ENCODE measurements at regions not wholly inside any gene's neighbourhood (a gene's known extent, or its start where the extent isn't known, plus 50 kb on each side); places are given as distances from the start of the nearest gene placed in this dataset.
"Not testable (repeated sequence)": the region's sequence is repeated elsewhere in the genome, so short reads cannot be mapped to it uniquely, and the experiment has no call there.

- Mint-ChIP-seq H3K36me3 (no peaks in the 10 kb centered on the region), H3K27ac (no peak overlapping the region), H3K27me3 (ENCODE audit: low read depth in 3 of 3) (peaks cover 2 to 7% (median 3%) of the 10 kb centered on the region in 3 donors), H3K9me3 (peaks cover 0 to 8% (median 4%) of the 10 kb centered on the region in 6 donors), H3K4me3 (no peak overlapping the region), H3K4me1 (no peaks in the 10 kb centered on the region)
- no peak for DNase-seq
Observed at GRCh38 chr3:139185527-139185926, 140.8 kb upstream of the PRR23C start.

- Mint-ChIP-seq H3K36me3 (no peaks in the 10 kb centered on the region), H3K27ac (no peak overlapping the region)
- no peak for DNase-seq
Observed at GRCh38 chr3:139187154-139187553, 142.5 kb upstream of the PRR23C start.

GRCh38 chr3:139187648-139188047, 143.0 kb upstream of the PRR23C start:
- no peak for DNase-seq
- no peaks in the 10 kb centered on the region for H3K9me3 Mint-ChIP-seq
- H3K4me3 Mint-ChIP-seq: no peak overlapping the region
- H3K36me3 Mint-ChIP-seq: no peaks in the 10 kb centered on the region
- H3K4me1 Mint-ChIP-seq: no peaks in the 10 kb centered on the region
- no peak overlapping the region for H3K27ac Mint-ChIP-seq
- H3K27me3 Mint-ChIP-seq (ENCODE audit: low read depth in 3 of 3): peaks cover 1 to 7% (median 2%) of the 10 kb centered on the region in 3 donors

More at GRCh38 chr3:139187154-139187553, 142.5 kb upstream of the PRR23C start:
- no peak overlapping the region for H3K4me3 Mint-ChIP-seq
- peaks cover 2 to 7% (median 2%) of the 10 kb centered on the region in 3 donors for H3K27me3 Mint-ChIP-seq (ENCODE audit: low read depth in 3 of 3)
- no peaks in the 10 kb centered on the region for H3K9me3 Mint-ChIP-seq
- no peaks in the 10 kb centered on the region for H3K4me1 Mint-ChIP-seq

GRCh38 chr3:139189943-139190342, 145.3 kb upstream of the PRR23C start:
- Mint-ChIP-seq H3K9me3 (peaks cover 0 to 2% (median 0%) of the 10 kb centered on the region in 6 donors), H3K27ac (no peak overlapping the region), H3K27me3 (ENCODE audit: low read depth in 3 of 3) (peaks cover 0 to 4% (median 0%) of the 10 kb centered on the region in 3 donors), H3K4me1 (no peaks in the 10 kb centered on the region), H3K36me3 (no peaks in the 10 kb centered on the region), H3K4me3 (no peak overlapping the region)
- no peak for DNase-seq

GRCh38 chr3:139194421-139194820, 149.4 kb upstream of the MRPS22 start:
- H3K36me3 Mint-ChIP-seq; H3K27ac Mint-ChIP-seq; H3K4me1 Mint-ChIP-seq; H3K4me3 Mint-ChIP-seq; H3K9me3 Mint-ChIP-seq; DNase-seq; H3K27me3 Mint-ChIP-seq (ENCODE audit: low read depth in 3 of 3): not testable (repeated sequence)

GRCh38 chr3:139196146-139196545, 147.7 kb upstream of the MRPS22 start:
- H3K4me1 Mint-ChIP-seq; DNase-seq; H3K36me3 Mint-ChIP-seq; H3K4me3 Mint-ChIP-seq; H3K9me3 Mint-ChIP-seq; H3K27me3 Mint-ChIP-seq (ENCODE audit: low read depth in 3 of 3); H3K27ac Mint-ChIP-seq: not testable (repeated sequence)

- no peaks in the 10 kb centered on the region for H3K4me1 Mint-ChIP-seq
- peaks cover 2 to 4% (median 4%) of the 10 kb centered on the region in 3 donors for H3K27me3 Mint-ChIP-seq (ENCODE audit: low read depth in 3 of 3)
- no peaks in the 10 kb centered on the region for H3K36me3 Mint-ChIP-seq
- DNase-seq: no peak
- H3K27ac Mint-ChIP-seq: no peak overlapping the region
- no peak overlapping the region for H3K4me3 Mint-ChIP-seq
- H3K9me3 Mint-ChIP-seq: peaks cover 0 to 7% (median 5%) of the 10 kb centered on the region in 6 donors
Observed at GRCh38 chr3:139197251-139197650, 146.6 kb upstream of the MRPS22 start.

GRCh38 chr3:139198186-139198585, 145.6 kb upstream of the MRPS22 start:
- Mint-ChIP-seq H3K4me3 (no peak overlapping the region), H3K4me1 (no peaks in the 10 kb centered on the region), H3K27me3 (ENCODE audit: low read depth in 3 of 3) (peaks cover 2 to 4% (median 4%) of the 10 kb centered on the region in 3 donors), H3K9me3 (peaks cover 0 to 7% (median 6%) of the 10 kb centered on the region in 6 donors), H3K27ac (no peak overlapping the region), H3K36me3 (no peaks in the 10 kb centered on the region)
- no peak for DNase-seq

- no peak for DNase-seq
- no peak overlapping the region for H3K4me3 Mint-ChIP-seq
- peaks cover 2 to 4% (median 4%) of the 10 kb centered on the region in 3 donors for H3K27me3 Mint-ChIP-seq (ENCODE audit: low read depth in 3 of 3)
- H3K27ac Mint-ChIP-seq: no peak overlapping the region
- no peaks in the 10 kb centered on the region for H3K4me1 Mint-ChIP-seq
- peaks cover 0 to 7% (median 6%) of the 10 kb centered on the region in 6 donors for H3K9me3 Mint-ChIP-seq
- no peaks in the 10 kb centered on the region for H3K36me3 Mint-ChIP-seq
Observed at GRCh38 chr3:139198929-139199328, 144.9 kb upstream of the MRPS22 start.

- Mint-ChIP-seq H3K27ac (no peak overlapping the region), H3K9me3 (peaks cover 0 to 7% (median 6%) of the 10 kb centered on the region in 6 donors), H3K4me3 (no peak overlapping the region), H3K27me3 (ENCODE audit: low read depth in 3 of 3) (peaks cover 2 to 4% (median 4%) of the 10 kb centered on the region in 3 donors), H3K36me3 (no peaks in the 10 kb centered on the region), H3K4me1 (no peaks in the 10 kb centered on the region)
- DNase-seq: no peak
Observed at GRCh38 chr3:139199421-139200010, 144.3 kb upstream of the MRPS22 start.

GRCh38 chr3:139201446-139202225, 142.2 kb upstream of the MRPS22 start:
- Mint-ChIP-seq H3K4me1 (no peaks in the 10 kb centered on the region), H3K27me3 (ENCODE audit: low read depth in 3 of 3) (peaks cover 0 to 7% (median 1%) of the 10 kb centered on the region in 3 donors), H3K36me3 (no peaks in the 10 kb centered on the region), H3K4me3 (no peak overlapping the region), H3K9me3 (peaks cover 0 to 4% (median 3%) of the 10 kb centered on the region in 6 donors), H3K27ac (no peak overlapping the region)
- no peak for DNase-seq

- no peak overlapping the region for H3K4me3 Mint-ChIP-seq
- no peaks in the 10 kb centered on the region for H3K36me3 Mint-ChIP-seq
- no peak overlapping the region for H3K27ac Mint-ChIP-seq
- H3K4me1 Mint-ChIP-seq: no peaks in the 10 kb centered on the region
- peak in 1 of 3 donors; percentile 4 for DNase-seq
- H3K9me3 Mint-ChIP-seq: peaks cover 0 to 2% (median 0%) of the 10 kb centered on the region in 6 donors
- peaks cover 0 to 8% (median 0%) of the 10 kb centered on the region in 3 donors for H3K27me3 Mint-ChIP-seq (ENCODE audit: low read depth in 3 of 3)
Observed at GRCh38 chr3:139202226-139202958, 141.4 kb upstream of the MRPS22 start.

GRCh38 chr3:139202959-139203349, 140.9 kb upstream of the MRPS22 start:
- Mint-ChIP-seq H3K4me1 (no peaks in the 10 kb centered on the region), H3K36me3 (no peaks in the 10 kb centered on the region), H3K27ac (no peak overlapping the region), H3K9me3 (peaks cover 0 to 2% (median 0%) of the 10 kb centered on the region in 6 donors), H3K4me3 (no peak overlapping the region), H3K27me3 (ENCODE audit: low read depth in 3 of 3) (peaks cover 0 to 8% (median 0%) of the 10 kb centered on the region in 3 donors)
- DNase-seq: no peak

GRCh38 chr3:139203752-139204151, 140.1 kb upstream of the MRPS22 start:
- peaks cover 0 to 8% (median 0%) of the 10 kb centered on the region in 3 donors for H3K27me3 Mint-ChIP-seq (ENCODE audit: low read depth in 3 of 3)
- peaks cover 0 to 2% (median 0%) of the 10 kb centered on the region in 6 donors for H3K9me3 Mint-ChIP-seq
- H3K4me3 Mint-ChIP-seq: no peak overlapping the region
- H3K27ac Mint-ChIP-seq: no peak overlapping the region
- H3K36me3 Mint-ChIP-seq: no peaks in the 10 kb centered on the region
- no peak for DNase-seq
- H3K4me1 Mint-ChIP-seq: no peaks in the 10 kb centered on the region

All from immature natural killer cell (primary cell).